ENCODE measurements at regions not wholly inside any gene's neighbourhood (a gene's known extent, or its start where the extent isn't known, plus 50 kb on each side); places are given as distances from the start of the nearest gene placed in this dataset.
"Not testable (repeated sequence)": the region's sequence is repeated elsewhere in the genome, so short reads cannot be mapped to it uniquely, and the experiment has no call there.

DNA sequence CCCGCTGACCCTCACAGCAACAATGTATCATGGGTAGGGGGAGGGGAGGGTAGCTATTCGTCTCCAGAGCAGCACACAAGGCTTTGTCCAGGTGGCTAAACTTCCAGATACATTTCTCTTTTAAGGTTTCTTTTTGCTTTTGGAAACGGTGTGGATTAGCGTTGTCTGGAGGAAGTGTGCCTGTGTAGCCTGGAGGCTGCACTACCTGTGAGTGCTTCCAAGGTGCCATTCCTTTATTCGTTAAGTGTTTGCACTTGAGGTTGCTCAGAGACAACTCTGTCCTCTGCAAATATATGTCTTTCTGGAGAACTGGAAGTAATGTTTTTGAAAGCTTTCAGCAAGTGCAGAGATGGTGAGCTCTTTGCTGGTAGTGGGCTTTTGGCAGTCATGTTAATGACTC lies 53.1 kb downstream of the HSFY1 start:
- H3K4me3 ChIP-seq (replicated peaks; ENCODE audit: low read depth, low read length); DNase-seq (ENCODE audit: low read depth): not testable (repeated sequence)

DNA sequence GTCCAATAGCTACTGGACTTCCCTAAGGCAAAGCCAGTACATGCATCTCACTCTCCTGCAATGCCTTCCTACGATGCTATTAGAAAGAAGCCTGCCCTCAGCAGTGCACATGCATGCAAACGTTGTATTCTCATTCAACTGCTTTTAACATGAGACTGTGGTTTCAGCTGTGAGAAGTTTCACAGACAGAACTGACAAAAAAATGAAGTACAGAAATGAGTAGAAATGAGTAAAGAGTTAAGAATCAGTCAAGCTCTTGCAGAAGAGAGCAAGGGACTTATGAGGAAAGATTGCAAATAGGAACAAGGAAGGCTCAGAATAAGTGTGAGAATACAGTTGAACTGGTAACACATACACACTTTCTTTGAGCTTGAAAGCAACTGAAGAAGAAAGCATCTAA lies 54.8 kb downstream of the HSFY1 start:
- DNase-seq (ENCODE audit: low read depth); H3K4me3 ChIP-seq (replicated peaks; ENCODE audit: low read depth, low read length): not testable (repeated sequence)

DNA sequence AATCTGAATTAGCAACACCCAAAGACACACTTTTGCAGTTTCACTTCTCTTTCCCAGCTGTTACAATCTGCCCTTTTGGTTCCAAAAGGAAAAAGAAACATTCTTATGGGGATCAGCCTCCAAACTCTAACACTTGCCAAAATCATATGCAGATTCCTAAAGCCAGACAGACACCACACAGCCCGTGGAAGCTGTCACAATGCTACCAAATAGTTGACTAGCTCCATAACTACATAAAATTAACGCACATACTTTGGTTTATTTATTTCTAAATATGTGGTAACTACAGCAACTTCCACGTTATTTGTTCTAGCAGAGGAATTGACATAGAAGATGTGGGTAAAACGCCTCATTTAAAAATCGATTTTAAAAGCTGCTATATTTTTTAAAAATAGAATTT lies 59.7 kb downstream of the HSFY1 start:
- DNase-seq (ENCODE audit: low read depth); H3K4me3 ChIP-seq (replicated peaks; ENCODE audit: low read depth, low read length): not testable (repeated sequence)

DNA sequence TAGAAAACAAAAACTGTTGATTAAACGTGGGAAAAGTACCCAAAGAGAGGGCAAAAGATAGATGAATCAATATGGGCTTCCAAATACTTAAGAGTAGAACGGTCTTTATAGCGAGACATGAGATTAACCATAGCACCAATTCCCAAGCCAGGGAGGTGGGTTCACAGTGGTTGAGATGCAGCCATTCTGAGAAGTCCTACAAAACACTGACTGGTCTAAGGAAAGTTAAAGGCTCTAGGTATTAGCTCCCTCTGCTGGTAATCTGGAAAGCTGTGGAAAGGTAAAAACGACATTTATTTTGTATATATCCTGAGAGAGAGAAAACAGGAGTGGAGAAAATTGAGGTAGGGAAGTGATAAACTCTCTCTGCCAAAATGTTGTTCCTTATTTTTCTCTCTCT lies 61.7 kb downstream of the HSFY1 start:
- DNase-seq (ENCODE audit: low read depth); H3K4me3 ChIP-seq (replicated peaks; ENCODE audit: low read depth, low read length): not testable (repeated sequence)

DNA sequence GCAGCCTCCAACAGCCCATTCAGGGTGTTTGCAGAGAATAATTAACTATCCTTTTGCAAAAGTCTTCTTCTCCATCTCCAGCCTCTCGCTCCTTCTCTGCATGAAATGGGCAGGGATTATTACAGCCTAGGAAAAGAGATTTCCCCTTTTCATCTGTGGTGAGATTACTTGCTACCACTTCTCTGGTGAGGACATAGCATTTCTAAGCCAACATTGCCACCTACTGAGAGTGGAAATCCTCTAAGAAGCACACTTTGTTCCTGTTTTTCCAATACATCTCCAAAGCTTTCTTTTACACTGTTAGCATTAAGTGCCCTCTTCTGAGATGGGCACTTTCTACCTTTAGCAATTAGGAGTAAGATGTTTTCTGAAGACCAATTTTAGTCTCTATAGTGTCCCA lies 69.3 kb downstream of the HSFY1 start:
- not testable (repeated sequence) for H3K4me3 ChIP-seq (replicated peaks; ENCODE audit: low read depth, low read length); DNase-seq (ENCODE audit: low read depth)

DNA sequence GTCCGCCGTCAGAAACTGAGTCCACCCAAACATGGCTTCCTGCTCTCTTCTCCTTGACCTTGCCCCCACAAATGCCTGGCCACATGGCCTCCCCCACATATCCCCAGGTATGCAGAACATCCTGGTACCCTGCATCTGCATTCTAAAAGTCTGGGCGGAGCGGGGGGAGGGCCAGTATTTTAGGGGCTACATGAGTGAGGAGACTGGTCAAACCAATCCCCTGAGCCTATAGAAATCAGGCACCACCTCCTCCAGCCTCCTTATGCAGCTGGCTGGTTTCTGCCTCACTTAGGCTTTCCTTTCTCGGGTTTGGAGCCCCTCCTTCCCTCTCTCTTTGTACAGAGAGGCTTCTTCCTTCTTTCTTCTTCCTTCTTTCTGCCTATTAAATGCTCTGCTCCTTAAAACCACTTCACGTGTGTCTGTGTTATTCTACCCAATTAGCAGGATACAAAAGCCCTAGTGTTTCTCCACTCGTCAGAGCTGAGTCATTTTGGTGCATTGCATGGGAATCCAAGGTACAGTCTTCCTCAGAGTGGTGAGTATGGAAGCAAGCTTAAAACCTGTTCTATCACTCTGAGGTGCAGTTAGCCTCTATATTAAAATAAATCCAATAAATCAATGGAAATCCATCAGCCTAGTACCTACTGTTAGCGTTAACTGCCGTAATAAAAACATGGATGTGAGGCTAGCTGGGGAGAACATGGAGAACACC lies 83.4 kb downstream of the HSFY1 start:
- not testable (repeated sequence) for H3K4me3 ChIP-seq (replicated peaks; ENCODE audit: low read depth, low read length); DNase-seq (ENCODE audit: low read depth)

DNA sequence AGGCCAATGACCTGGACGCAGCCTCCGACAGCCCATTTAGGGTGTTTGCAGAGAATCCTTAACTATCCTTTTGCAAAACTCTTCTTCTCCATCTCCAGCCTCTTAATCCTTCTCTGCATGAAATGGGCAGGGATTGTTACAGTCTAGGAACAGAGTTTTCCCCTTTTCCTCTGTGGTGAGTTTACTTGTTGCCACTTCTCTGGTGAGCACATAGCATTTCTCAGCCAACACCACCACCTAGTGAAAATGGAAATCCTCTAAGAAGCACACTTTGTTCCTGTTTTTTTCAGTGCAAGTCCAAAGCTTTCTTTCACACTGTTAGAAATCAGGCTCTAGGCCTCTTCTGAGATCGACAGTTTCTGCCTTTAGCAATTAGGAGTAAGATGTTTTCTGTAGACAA lies 84.1 kb downstream of the HSFY1 start:
- not testable (repeated sequence) for H3K4me3 ChIP-seq (replicated peaks; ENCODE audit: low read depth, low read length); DNase-seq (ENCODE audit: low read depth)

DNA sequence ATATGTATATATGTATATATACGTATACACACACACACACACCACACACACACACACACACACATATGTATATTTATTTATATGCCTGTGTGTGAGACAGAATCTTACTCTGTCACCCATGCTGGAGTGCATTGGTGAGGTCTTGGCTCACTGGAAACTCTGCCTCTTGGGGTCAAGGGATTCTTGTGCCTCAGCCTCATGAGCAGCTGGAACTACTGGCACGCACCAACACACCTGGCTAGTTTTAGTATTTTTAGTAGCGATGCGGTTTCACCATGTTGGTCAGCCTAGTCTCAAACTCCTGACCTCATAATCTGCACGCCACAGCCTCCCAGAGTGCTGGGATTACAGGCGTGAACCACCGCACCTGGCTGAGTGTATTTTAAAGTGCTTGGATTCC lies 85.1 kb downstream of the HSFY1 start:
- DNase-seq (ENCODE audit: low read depth); H3K4me3 ChIP-seq (replicated peaks; ENCODE audit: low read depth, low read length): not testable (repeated sequence)

DNA sequence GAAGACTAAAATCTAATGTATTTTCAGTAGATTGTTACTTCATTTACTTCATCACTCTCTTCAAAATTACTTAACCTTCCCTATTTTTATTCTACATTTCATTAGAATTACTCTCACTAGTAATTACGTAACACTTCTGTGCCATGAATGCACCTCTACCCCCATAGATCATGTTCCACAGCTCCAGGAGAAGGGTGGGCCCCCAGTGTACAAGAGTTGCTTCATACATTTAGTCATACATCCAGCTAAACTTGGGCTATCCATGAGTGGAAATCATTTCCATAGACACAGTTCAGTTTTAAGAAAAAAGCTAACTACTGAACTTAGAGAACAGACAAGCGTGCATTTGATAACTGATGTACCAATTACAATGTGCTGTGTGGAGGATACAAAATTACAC lies 104.2 kb downstream of the HSFY1 start:
- H3K4me3 ChIP-seq (replicated peaks; ENCODE audit: low read depth, low read length): no peak overlapping the region
- TF ChIP-seq, protein P1, sequence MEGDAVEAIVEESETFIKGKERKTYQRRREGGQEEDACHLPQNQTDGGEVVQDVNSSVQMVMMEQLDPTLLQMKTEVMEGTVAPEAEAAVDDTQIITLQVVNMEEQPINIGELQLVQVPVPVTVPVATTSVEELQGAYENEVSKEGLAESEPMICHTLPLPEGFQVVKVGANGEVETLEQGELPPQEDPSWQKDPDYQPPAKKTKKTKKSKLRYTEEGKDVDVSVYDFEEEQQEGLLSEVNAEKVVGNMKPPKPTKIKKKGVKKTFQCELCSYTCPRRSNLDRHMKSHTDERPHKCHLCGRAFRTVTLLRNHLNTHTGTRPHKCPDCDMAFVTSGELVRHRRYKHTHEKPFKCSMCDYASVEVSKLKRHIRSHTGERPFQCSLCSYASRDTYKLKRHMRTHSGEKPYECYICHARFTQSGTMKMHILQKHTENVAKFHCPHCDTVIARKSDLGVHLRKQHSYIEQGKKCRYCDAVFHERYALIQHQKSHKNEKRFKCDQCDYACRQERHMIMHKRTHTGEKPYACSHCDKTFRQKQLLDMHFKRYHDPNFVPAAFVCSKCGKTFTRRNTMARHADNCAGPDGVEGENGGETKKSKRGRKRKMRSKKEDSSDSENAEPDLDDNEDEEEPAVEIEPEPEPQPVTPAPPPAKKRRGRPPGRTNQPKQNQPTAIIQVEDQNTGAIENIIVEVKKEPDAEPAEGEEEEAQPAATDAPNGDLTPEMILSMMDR (IDR thresholded peaks at IDR 0.05; ENCODE audit: low read length, missing control alignments): no peak
- no peak for DNase-seq (ENCODE audit: low read depth)

DNA sequence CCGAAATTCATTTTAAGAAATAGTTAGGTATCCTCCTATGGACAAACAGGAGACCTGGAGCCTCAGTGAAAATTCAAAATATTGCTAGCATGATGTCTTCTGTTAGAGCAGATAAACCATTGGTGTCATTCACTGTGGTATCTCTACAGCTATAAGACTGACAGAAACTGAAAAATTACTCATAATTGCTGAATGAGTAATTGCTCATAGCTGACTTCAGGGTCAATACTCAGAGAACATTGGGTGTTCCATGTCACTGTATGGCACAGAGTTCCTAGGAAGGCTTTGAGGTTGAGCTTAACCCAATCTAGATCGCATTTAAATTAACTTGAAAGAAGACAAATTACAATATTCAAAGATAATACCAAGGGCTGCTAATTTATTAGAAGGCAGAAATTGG lies 109.0 kb downstream of the HSFY2 start:
- no peak overlapping the region for H3K4me3 ChIP-seq (replicated peaks; ENCODE audit: low read depth, low read length)
- DNase-seq (ENCODE audit: low read depth): no peak
- TF ChIP-seq, protein P1 (IDR thresholded peaks at IDR 0.05; ENCODE audit: low read length, missing control alignments): no peak

DNA sequence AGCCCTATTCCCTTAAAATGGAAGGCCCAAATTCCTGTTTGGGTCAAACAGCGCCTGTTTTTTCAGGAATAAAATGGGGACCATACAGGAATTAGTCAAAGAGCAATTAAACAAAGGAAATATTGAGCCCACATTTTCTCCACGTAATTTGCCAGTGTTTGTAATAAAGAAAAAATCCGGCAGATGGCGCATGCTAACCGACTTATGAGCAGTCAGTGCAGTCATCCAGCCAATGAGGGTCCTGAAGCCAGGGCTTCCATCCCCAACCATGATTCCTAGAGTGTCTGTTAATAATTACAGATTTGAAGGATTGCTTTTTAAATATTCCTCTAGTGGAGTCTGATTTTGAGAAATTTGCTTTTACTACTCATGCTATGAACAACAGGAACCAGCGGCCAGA lies 103.7 kb downstream of the HSFY2 start:
- TF ChIP-seq, protein P1 (IDR thresholded peaks at IDR 0.05; ENCODE audit: low read length, missing control alignments): peak; percentile 39
- peak; percentile 37 for DNase-seq (ENCODE audit: low read depth)
- no peak overlapping the region for H3K4me3 ChIP-seq (replicated peaks; ENCODE audit: low read depth, low read length)
